ENCODE measurements at regions not wholly inside any gene's neighbourhood (a gene's known extent, or its start where the extent isn't known, plus 50 kb on each side); places are given as distances from the start of the nearest gene placed in this dataset.

DNA sequence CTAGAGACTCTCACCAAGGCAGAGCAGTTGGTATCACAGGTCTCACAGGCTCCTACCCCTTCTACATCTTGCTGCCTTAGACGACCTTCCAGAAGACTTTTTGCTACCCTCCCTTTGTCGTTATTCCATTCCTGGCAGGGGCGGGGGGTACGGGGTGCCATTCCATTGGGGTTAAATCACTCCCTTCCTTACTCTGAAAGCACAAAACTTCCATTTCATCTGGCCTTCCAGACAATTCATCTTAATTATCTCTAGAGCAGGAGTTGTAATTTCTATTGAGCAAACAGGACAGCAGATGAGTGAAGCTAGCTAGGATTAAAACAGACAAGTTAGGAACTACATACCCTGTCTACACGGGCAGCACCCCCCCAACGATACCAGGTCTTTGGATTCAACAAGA, 276.2 kb upstream of the TANK start:
- Mint-ChIP-seq H3K27me3 (no peaks in the 10 kb centered on the region), H3K36me3 (ENCODE audit: low read depth) (no peaks in the 10 kb centered on the region), H3K4me1 (ENCODE audit: low read depth) (no peaks in the 10 kb centered on the region), H3K4me3 (no peak overlapping the region), H3K27ac (no peak overlapping the region), H3K9me3 (no peaks in the 10 kb centered on the region)
- DNase-seq: no peak

DNA sequence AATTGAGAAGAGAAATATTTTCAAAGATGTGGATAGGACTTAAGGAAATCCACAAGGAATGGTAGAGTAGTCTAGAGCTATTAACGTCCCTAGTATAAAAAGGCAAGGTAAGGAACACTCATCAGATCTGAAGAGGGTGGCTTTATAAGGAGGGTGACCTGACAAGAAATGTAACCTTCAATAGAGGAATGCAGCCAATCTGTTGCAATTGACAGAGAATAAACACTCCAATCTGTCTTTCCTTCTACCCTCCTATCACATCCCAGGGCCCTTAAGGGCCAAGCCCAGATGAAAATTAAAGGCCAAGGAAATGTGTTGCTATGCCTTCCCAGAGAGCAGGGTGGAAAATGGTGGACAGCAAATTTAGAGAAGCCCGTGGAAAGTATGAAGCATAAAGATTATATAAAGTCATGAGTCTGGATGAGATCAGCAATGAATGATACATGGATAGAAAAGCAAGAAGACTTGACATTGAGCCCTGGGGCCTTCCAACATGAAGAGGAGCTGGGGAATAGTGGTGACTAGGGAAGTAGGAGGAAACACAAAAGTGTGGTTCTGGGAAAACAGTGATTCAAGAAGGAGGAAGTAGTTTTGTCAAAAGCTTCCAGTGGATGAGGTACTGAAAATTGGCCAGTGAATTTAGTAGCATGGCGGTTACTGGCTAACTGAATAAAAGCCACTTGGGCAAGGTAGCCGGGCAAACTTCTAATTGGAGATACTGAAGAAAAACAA, 270.6 kb upstream of the TANK start:
- Mint-ChIP-seq H3K9me3 (no peaks in the 10 kb centered on the region), H3K4me1 (ENCODE audit: low read depth) (no peaks in the 10 kb centered on the region), H3K36me3 (ENCODE audit: low read depth) (no peaks in the 10 kb centered on the region), H3K27ac (no peak overlapping the region), H3K4me3 (no peak overlapping the region), H3K27me3 (no peaks in the 10 kb centered on the region)
- no peak for DNase-seq

DNA sequence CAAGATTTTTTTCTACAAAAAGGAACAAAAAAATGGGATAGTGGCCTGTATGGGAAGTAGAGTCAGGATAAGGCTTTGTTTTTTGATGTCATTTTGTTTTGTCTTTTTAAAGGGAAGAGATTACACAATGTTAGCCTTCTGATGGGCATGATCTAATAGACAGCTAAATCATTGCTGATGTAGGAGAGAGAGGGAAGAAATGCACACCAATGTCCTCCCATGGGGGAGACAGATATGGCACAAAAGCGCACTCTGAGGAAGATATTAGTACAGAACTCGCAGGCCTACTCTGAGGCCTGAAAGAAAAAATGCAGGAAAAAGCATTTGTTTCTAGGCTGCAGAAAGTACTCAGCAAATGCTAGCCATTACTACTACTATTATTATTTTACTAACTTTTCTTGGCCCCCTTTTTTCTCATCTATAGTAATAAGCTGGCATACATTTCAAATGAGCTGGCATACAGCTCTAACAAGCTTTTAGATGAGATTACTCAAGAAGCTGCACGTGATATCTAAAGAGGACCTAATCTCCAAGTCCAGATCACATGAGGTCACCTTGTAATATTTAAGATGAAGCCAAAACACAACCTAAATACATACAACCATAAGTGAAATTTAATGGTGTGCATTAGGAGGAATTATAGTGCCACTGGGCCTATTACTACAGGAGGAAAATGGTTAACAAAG, 269.4 kb upstream of the TANK start:
- no peaks in the 10 kb centered on the region for H3K9me3 Mint-ChIP-seq
- H3K4me3 Mint-ChIP-seq: no peak overlapping the region
- H3K27ac Mint-ChIP-seq: no peak overlapping the region
- H3K36me3 Mint-ChIP-seq (ENCODE audit: low read depth): no peaks in the 10 kb centered on the region
- no peak for DNase-seq
- H3K4me1 Mint-ChIP-seq (ENCODE audit: low read depth): no peaks in the 10 kb centered on the region
- no peaks in the 10 kb centered on the region for H3K27me3 Mint-ChIP-seq

DNA sequence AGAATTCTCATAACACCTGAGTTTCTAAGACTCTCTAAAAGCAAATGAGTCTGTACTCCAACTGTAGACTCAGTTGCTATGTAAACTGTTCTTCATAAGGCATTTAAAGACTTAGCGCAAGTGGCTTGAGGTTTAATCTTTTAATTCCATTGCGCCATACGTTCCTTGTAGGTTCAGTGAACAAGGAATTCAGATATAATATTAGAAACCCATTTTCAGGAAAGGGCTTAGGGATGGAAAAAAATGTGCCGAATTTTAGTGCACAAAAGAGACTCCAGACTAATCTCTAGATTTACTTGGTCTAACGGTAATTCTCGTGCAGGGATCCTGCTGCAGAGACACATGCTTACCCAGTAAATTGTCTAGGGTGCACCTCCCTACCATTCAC, 268.9 kb upstream of the TANK start:
- no peak for DNase-seq
- no peaks in the 10 kb centered on the region for H3K27me3 Mint-ChIP-seq
- no peak overlapping the region for H3K27ac Mint-ChIP-seq
- H3K4me3 Mint-ChIP-seq: no peak overlapping the region
- H3K9me3 Mint-ChIP-seq: peaks cover 2% of the 10 kb centered on the region
- H3K36me3 Mint-ChIP-seq (ENCODE audit: low read depth): no peaks in the 10 kb centered on the region
- H3K4me1 Mint-ChIP-seq (ENCODE audit: low read depth): no peaks in the 10 kb centered on the region

DNA sequence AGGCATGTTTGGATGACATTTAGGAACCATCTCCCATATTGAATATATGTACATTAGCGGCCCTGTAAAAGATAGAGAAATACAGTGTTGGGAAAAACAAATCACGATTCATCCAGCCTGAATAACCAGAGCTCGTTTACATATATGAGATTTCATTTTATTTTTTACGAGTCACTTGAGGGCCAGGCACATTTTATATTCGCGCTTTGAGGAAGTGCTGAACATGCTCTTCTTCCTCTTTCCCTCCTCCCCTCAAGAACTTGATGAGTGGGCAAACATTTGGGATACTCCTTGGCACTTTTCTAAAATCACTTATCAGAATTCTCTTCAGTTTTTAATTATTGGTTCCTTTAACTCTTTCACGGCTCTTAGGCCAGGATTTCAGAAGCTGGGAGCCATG, 268.0 kb upstream of the TANK start:
- Mint-ChIP-seq H3K4me1 (ENCODE audit: low read depth) (no peaks in the 10 kb centered on the region), H3K27ac (no peak overlapping the region), H3K36me3 (ENCODE audit: low read depth) (no peaks in the 10 kb centered on the region), H3K9me3 (peaks cover 2% of the 10 kb centered on the region), H3K4me3 (no peak overlapping the region), H3K27me3 (no peaks in the 10 kb centered on the region)
- DNase-seq: no peak

DNA sequence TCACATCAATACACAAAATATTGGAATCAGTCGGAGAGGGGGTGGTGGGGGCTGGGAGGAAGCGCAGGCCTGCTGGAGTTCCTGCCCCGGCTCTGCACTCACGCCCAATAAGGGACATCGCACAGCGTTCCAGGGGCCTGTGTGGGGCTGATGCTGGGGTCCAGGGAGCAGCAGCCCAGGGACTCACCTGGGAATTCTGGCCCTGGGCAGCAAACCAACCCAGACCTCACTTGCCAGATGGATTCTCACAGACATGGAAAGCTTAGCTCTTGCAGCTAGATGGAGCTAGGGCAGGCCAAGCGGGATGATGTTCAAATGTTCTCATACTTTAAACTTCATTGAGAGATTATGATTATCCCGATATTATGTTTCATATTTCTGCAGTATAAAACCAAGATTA, 266.6 kb upstream of the TANK start:
- H3K27me3 Mint-ChIP-seq: no peaks in the 10 kb centered on the region
- H3K4me3 Mint-ChIP-seq: no peak overlapping the region
- DNase-seq: no peak
- H3K4me1 Mint-ChIP-seq (ENCODE audit: low read depth): no peaks in the 10 kb centered on the region
- peaks cover 2% of the 10 kb centered on the region for H3K9me3 Mint-ChIP-seq
- no peak overlapping the region for H3K27ac Mint-ChIP-seq
- no peaks in the 10 kb centered on the region for H3K36me3 Mint-ChIP-seq (ENCODE audit: low read depth)

DNA sequence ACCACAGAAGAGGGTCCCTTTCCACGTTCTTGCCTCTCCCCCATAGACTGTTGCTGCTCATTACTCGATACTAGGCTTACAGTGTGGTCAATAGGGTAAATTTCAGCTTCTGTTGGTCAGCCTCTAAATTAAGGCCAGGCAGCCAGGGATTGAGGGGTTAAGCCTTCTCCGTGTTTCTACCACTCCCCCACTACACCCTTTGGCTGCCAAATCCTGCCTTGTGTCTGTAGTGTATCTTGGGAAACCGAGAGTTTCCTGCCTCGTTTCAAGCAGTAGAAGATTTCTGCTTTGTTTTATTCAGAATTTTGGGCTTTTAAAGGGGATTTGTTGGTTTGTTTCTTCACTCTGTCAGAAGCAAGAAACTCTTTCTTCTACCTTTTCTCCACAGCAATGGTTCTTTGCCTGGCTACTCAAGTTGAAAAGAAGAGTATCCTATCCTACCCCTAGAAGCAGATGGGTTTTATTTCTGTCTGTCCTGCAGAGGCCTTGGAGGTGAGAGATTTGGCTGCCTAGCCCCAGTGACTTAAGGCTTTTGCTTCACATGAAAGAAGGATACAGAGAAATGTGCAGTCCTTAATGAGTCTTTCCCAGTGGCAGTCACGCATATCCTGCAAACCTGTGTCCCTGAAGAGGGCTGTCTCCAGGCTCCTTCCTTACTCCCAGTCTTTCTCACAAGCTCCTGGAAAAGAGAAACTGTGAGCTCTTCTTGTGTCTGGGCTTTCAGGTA, 261.5 kb upstream of the TANK start:
- Mint-ChIP-seq H3K4me3 (no peak overlapping the region), H3K27ac (no peak overlapping the region), H3K9me3 (peaks cover 2% of the 10 kb centered on the region), H3K27me3 (no peaks in the 10 kb centered on the region), H3K4me1 (ENCODE audit: low read depth) (no peaks in the 10 kb centered on the region), H3K36me3 (ENCODE audit: low read depth) (no peaks in the 10 kb centered on the region)
- no peak for DNase-seq

DNA sequence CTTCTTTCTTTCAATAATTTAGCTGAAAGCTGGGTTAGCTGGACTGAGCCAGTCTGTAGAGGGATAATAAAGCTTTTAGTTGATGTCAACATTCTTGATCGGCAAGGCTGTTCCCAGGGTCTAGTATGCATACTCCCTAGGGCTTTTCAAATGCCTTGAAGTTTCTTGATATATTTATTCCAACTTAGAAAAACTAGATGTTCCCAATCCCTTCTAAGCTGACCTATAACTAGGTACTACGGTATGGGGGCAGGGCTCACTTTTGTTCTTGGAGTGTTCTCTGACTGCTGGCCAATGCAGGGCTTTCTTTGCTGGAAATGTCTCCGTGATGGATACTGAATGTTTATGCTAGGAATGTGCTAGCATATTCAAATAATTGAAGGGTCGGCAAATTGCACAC, 258.6 kb upstream of the TANK start:
- no peaks in the 10 kb centered on the region for H3K9me3 Mint-ChIP-seq
- no peaks in the 10 kb centered on the region for H3K27me3 Mint-ChIP-seq
- no peaks in the 10 kb centered on the region for H3K4me1 Mint-ChIP-seq (ENCODE audit: low read depth)
- no peak overlapping the region for H3K4me3 Mint-ChIP-seq
- H3K36me3 Mint-ChIP-seq (ENCODE audit: low read depth): no peaks in the 10 kb centered on the region
- no peak overlapping the region for H3K27ac Mint-ChIP-seq
- no peak for DNase-seq

DNA sequence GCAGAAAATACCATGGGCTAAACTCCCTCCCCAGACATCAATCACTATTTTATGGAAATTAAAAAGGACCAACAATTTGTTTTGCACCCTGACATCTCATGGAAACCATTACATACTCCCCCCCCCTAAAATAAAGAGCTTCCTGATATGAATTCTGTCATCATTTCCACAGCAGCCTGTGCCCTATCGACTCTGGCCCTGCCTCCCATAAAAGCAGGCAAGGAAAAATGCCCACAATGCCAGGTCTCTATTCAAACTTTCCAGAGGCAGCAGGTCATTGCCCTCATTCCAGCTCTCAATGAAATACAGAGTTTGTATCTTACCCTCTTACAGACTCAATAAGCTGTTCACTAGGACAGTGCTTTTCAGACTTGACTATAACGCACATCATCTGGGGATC, 254.4 kb upstream of the TANK start:
- Mint-ChIP-seq H3K4me1 (ENCODE audit: low read depth) (no peaks in the 10 kb centered on the region), H3K9me3 (no peaks in the 10 kb centered on the region), H3K4me3 (no peak overlapping the region), H3K36me3 (ENCODE audit: low read depth) (no peaks in the 10 kb centered on the region), H3K27me3 (peaks cover 2% of the 10 kb centered on the region), H3K27ac (no peak overlapping the region)
- DNase-seq: no peak

DNA sequence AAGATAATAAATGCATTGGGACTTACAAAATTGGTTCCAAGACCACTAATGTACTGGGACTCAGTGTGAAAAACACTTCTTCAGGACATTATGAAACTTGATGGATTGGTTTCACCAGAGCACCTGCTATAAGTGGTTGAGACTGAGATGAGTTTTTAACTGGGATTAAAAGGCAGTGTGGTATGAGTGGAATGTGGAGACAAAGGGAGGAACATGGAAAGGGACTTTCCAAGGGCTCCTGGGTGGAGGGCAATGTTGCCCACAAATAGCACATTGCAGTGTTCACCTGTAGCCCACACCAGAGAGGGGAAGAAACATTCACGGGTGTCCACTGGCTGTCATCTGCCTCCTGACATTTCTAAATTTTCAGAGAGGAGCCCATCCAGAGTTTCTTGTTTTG, 253.3 kb upstream of the TANK start:
- no peak overlapping the region for H3K27ac Mint-ChIP-seq
- peaks cover 2% of the 10 kb centered on the region for H3K27me3 Mint-ChIP-seq
- H3K4me1 Mint-ChIP-seq (ENCODE audit: low read depth): no peaks in the 10 kb centered on the region
- no peaks in the 10 kb centered on the region for H3K9me3 Mint-ChIP-seq
- no peaks in the 10 kb centered on the region for H3K36me3 Mint-ChIP-seq (ENCODE audit: low read depth)
- DNase-seq: no peak
- H3K4me3 Mint-ChIP-seq: no peak overlapping the region

DNA sequence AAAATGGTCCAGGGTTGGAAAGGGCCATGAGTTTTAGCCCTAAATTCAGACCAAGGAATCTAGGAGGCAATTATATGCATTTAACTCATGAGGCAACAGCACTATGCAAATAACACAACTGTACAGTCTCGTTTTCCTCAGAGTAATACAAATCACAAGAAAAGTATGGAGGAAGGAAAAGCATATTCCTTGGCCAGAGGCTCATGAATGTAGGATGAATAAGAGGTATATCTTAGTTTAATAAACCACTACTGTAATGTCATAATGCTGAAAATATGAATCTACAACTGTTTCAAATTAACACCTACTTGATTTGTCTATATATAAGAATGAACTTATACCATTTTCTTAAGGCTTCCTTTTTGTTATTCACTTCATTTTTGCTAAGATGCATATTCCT, 252.5 kb upstream of the TANK start:
- H3K9me3 Mint-ChIP-seq: no peaks in the 10 kb centered on the region
- no peak overlapping the region for H3K27ac Mint-ChIP-seq
- H3K27me3 Mint-ChIP-seq: peaks cover 2% of the 10 kb centered on the region
- no peaks in the 10 kb centered on the region for H3K4me1 Mint-ChIP-seq (ENCODE audit: low read depth)
- DNase-seq: no peak
- H3K4me3 Mint-ChIP-seq: no peak overlapping the region
- H3K36me3 Mint-ChIP-seq (ENCODE audit: low read depth): no peaks in the 10 kb centered on the region

DNA sequence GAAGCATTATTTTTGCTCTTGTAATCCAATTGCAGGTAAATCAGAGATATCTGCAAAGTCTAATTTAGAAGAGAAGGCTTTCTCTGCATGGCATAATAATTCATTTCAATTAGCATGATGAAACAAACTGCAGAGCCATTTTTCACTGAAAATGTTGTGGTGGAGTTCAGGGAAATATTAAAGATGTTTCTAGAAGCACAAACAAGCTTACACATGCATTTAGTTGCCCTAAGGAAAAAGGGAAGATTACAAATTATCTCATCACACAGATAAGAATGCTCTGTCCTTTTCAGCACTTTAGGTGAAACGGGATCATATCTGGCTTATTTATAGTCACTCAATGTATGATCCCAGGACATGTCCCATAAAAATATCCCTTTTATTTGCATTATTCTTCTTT, 252.1 kb upstream of the TANK start:
- Mint-ChIP-seq H3K27ac (no peak overlapping the region), H3K27me3 (peaks cover 2% of the 10 kb centered on the region), H3K9me3 (no peaks in the 10 kb centered on the region), H3K4me3 (no peak overlapping the region), H3K4me1 (ENCODE audit: low read depth) (no peaks in the 10 kb centered on the region), H3K36me3 (ENCODE audit: low read depth) (no peaks in the 10 kb centered on the region)
- no peak for DNase-seq

DNA sequence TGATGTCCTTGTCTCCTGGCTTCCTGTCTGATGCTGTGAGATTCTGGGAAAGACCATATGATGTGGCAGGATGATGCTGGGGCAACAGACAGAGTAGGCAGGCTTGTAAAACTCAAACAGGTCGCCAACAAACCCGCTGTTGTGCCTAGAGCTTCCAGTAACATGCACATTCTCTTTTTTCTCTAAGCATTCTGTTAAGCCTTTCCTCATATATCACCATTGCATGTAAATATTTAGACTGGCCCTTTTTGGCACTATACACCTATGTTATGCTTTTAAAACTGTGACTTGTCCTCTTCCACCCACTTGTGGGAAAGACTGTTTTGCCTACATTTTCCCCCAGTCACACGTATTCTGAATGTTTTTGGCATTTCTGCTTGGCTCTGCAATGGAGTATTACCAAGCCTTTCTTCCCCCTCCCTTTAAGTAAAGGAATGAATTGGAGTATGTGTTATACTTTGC, 250.4 kb upstream of the TANK start:
- Mint-ChIP-seq H3K27me3 (peaks cover 2% of the 10 kb centered on the region), H3K4me1 (ENCODE audit: low read depth) (no peaks in the 10 kb centered on the region), H3K36me3 (ENCODE audit: low read depth) (no peaks in the 10 kb centered on the region), H3K4me3 (no peak overlapping the region), H3K27ac (no peak overlapping the region), H3K9me3 (no peaks in the 10 kb centered on the region)
- DNase-seq: no peak

DNA sequence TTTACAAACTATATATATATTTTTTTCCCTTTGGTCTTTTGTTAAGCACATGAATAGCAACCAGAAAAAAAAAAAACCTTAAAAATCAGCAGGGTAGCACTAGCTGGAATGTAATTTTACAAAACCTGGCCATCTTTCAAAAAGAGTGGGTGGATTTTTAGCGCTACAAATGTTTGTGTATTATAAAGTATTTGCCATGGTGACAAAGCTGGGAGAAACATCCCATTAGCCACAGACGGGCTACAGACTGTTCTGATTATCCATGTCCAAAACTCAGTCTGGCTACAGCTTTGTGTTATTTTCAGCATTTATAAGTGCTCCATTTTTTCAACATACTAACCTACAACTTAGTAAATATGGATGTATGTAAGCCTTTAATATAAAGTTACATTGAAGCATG, 249.5 kb upstream of the TANK start:
- Mint-ChIP-seq H3K4me1 (ENCODE audit: low read depth) (no peaks in the 10 kb centered on the region), H3K4me3 (no peak overlapping the region), H3K36me3 (ENCODE audit: low read depth) (no peaks in the 10 kb centered on the region), H3K27me3 (peaks cover 2% of the 10 kb centered on the region), H3K9me3 (no peaks in the 10 kb centered on the region), H3K27ac (no peak overlapping the region)
- no peak for DNase-seq

DNA sequence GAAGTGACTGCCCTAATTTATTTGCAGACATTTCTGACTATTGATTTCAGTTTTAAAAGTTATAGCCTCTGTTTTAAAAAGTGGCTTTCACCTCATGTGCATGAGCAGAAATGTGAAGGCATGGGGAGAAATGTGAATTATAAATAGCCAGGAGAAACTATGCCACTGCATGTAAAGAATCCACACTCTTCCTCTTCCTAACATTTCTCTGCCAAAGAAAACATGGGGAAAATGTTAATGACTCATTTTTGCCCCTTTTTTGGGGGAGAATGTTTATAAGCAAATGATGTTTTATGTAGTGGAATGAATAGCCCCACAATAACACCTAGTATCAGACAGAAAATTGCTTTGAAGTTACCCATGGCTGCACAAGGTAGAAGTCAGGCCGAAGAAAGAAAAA, 249.0 kb upstream of the TANK start:
- Mint-ChIP-seq H3K4me3 (no peak overlapping the region), H3K9me3 (no peaks in the 10 kb centered on the region), H3K36me3 (ENCODE audit: low read depth) (no peaks in the 10 kb centered on the region), H3K27ac (no peak overlapping the region), H3K4me1 (ENCODE audit: low read depth) (no peaks in the 10 kb centered on the region), H3K27me3 (peaks cover 2% of the 10 kb centered on the region)
- no peak for DNase-seq

Data from activated T-cell treated with anti-CD3 and anti-CD28 coated beads, Interleukin-2, amount 50 U/mL, for 24 hours (primary cell).